ENCODE measurements at regions not wholly inside any gene's neighbourhood (a gene's known extent, or its start where the extent isn't known, plus 50 kb on each side); places are given as distances from the start of the nearest gene placed in this dataset.

GRCh38 chr7:17532861-17533404 lies 234.5 kb downstream of the AHR start:
- TF ChIP-seq EZH2 (IDR thresholded peaks at IDR 0.05; ENCODE audit: insufficient read depth, low read length) (no peak), CTCF (IDR thresholded peaks at IDR 0.05; ENCODE audit: insufficient read depth, low read depth, low read length) (no peak)

Data from astrocyte (in vitro differentiated cells and primary cell).